Activated T-helper 1 cell treated with anti-CD3 and anti-CD28 coated beads, Interleukin-12 subunit alpha, Interleukin-12 subunit beta, Interleukin-2, Interleukin-4 antibody, amounts not matched to agents 30 ng/mL and 10 ng/mL and 1 ng/mL, durations not matched to agents 14 hours and 24 hours and 36 hours (primary cell): ENCODE measurements at regions not wholly inside any gene's neighbourhood (a gene's known extent, or its start where the extent isn't known, plus 50 kb on each side); places are given as distances from the start of the nearest gene placed in this dataset.

Source experiments
- DNase-seq: peaks from one replicate; pipeline ENCODE4 v3.0.0; 2021; ENCODE audit warnings: low spot score
- H3K27ac Mint-ChIP-seq: one replicate; pipeline ENCODE4 v1.8.0; 2021; ENCODE audit warnings: mild to moderate bottlenecking, mixed read lengths
- H3K27me3 Mint-ChIP-seq: one replicate; pipeline ENCODE4 v1.8.0; 2022; ENCODE audit warnings: mild to moderate bottlenecking, moderate library complexity, mixed read lengths; ENCODE audit not compliant: insufficient read depth
- H3K36me3 Mint-ChIP-seq: one replicate; pipeline ENCODE4 v1.8.0; 2021; ENCODE audit warnings: low read depth, mixed read lengths
- H3K4me1 Mint-ChIP-seq: one replicate; pipeline ENCODE4 v1.8.0; 2021; ENCODE audit warnings: low read depth, mixed read lengths
- H3K4me3 Mint-ChIP-seq: one replicate; pipeline ENCODE4 v1.8.0; 2021; ENCODE audit warnings: mild to moderate bottlenecking, moderate library complexity, mixed read lengths
- H3K9me3 Mint-ChIP-seq: one replicate; pipeline ENCODE4 v1.8.0; 2021; ENCODE audit warnings: mixed read lengths
- intact Hi-C: fragments of 100-400 bp; cut with micrococcal nuclease; formaldehyde crosslinking; loops from one replicate; pipeline ENCODE4 v1.15.1; 2024

DNA sequence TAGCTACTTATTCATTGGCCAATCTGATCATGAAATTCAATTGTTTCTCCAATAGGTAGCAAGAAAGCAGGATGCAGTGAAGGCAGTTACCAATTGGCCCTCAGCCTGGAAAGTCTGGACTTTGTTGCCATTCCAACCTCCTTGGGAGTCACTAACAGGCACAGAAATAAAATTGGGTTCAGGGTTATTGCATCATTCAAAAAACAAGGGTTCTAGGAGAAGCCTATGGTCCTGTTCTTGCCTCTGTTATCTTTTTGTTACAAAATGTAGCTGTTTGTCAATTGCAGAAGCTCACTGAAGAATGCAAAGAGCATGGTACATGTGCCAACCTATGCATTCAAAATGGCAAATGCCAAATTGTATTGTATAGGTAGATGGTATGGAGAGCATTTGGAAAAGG, 51.0 kb upstream of the CCNG1 start:
- no peak for DNase-seq
- H3K36me3 Mint-ChIP-seq = no peaks in the 10 kb centered on the region
- no peak overlapping the region for H3K27ac Mint-ChIP-seq
- H3K4me1 Mint-ChIP-seq = no peaks in the 10 kb centered on the region
- peaks cover 12% of the 10 kb centered on the region for H3K27me3 Mint-ChIP-seq
- H3K9me3 Mint-ChIP-seq = no peaks in the 10 kb centered on the region
- intact Hi-C loops = no loop called here
- H3K4me3 Mint-ChIP-seq = no peak overlapping the region

- Mint-ChIP-seq H3K4me3 (no peak overlapping the region), H3K36me3 (no peaks in the 10 kb centered on the region)
- intact Hi-C loops = no loop called here
Measured at GRCh38 chr5:163387589-163388343, 49.6 kb upstream of the CCNG1 start.

More at GRCh38 chr5:163387589-163388343, 49.6 kb upstream of the CCNG1 start:
- H3K27ac Mint-ChIP-seq = no peak overlapping the region
- no peaks in the 10 kb centered on the region for H3K4me1 Mint-ChIP-seq
- DNase-seq = no peak
- peaks cover 12% of the 10 kb centered on the region for H3K27me3 Mint-ChIP-seq
- no peaks in the 10 kb centered on the region for H3K9me3 Mint-ChIP-seq
